HG02610 (cell line): ENCODE measurements at regions not wholly inside any gene's neighbourhood (a gene's known extent, or its start where the extent isn't known, plus 50 kb on each side); places are given as distances from the start of the nearest gene placed in this dataset.

Source experiments
- ATAC-seq: cut with Tn5 transposase; IDR thresholded peaks from one replicate; pipeline ENCODE4 v1.9.1; 2021; ENCODE audit warnings: mild to moderate bottlenecking, moderate library complexity; ENCODE audit not compliant: unreplicated experiment

DNA sequence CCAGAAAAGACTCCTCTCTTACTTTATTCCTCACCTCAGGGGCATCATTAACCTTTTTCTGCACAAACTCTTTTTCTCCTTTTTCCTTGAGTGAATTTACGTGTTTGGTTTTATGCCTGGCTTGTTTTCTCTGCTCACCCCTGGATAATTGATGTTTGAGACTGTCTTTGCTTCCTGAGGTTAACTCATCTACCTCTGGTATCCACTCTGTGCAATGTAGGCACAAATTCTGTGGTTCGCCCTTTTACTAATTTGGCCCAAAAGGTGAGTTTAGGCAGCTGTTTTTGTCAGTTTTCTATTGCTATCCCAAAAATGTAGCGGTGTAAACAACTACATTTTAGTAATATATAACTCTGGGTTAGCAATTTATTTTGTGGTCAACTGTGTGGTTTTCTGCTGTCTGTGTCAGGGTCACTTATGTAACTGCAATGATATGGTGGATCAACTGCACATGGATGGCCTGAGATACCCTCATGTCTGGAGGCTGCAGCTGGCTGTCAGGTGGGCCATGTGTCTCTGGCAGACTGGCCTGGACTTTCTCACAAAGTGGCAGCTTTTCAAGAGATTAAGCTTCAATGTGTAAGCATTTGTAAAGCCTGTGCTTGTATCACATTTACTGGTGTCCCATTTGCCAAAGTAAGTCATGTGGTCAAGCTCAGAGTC lies 329.7 kb downstream of the FSIP2 start:
- no peak for ATAC-seq

DNA sequence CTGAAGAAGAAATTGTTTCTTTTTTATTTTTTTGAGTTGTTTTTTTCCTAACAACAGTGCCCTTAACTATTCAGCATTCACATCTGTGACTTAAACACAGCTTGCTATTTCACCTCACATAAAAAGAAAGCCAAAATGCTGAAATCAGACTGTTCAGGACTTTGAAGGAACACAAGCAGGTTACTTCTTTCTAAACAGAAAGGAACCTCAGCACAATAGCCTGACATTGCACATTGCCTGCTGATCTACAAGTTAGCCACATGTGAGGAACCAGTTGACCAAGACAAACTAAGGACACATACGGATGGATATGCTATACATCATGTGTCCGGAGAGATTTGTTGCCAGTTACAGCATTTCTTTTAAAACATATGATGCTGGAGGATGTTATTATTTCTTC lies 331.1 kb downstream of the FSIP2 start:
- no peak for ATAC-seq

DNA sequence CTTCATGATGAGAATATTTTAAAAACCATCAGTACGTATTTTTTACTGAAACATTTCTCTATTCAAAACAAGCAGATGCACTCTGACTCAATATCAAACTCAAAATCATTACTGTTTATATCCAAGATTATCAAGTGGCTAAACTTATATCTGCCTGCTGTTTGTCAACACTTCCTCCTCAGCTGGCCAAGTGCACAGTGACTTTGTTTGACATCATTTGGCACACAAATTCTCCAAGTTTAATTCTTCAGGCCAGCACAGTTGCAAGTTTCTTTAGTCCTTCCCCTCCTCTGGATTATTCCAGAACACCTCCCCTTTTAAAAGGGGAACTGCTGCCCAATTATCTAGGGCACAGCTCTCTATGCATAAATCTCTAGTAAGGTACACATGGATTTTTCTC lies 346.6 kb downstream of the FSIP2 start:
- no peak for ATAC-seq

DNA sequence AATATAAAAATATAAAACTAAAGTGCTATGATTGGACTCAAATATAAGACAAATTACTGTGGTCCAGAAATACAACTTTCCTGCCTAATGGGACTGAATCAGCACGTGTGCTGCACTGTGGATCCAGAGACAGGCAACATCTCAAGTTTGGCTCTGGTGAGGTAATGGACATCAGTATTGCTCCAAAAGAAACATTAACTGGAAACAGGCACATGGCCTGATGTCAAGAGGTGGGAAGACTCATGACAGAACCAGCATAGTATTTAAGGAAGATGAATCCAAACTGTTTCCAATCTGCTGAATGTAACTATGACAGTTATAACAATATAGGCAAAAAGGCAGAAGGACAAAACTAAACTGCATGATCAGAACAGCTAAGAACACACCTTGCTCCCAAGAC lies 354.6 kb downstream of the FSIP2 start:
- ATAC-seq: no peak

DNA sequence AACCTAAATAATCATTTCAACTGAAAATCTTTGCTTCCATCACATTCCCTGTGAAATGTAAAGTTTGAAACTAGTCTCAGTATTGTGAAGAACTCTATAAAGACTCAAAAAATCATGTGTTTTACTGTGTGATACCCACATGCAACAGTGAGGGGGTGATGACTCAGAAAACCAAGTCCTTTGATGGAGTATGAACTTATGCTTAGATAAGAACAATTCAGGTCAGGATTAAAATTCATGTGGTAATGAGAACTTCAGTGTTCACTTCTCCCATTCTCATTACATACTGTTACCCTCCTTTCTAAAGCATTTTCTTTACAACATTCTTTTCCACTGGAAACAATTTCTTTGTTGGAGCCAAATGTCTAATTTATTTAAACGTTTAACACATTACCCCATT lies 360.2 kb downstream of the FSIP2 start:
- no peak for ATAC-seq

DNA sequence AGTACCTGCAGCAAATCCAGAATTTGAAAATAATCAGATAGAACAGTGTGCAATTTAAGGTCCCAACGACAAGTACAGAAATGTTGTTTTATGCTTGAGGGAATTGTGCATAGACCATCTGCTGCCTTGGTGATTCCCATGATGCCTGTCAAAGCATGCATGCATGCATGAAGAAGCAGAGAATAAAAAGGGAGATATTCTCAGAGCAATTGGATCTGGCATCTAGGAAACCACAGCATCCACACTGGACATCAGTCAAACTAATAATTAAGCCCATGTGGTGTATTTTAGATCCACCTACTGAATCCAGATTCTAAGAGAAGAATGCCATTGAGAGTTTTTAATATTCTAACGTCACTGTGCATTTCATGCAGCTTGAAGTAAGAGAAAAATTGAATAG lies 361.2 kb downstream of the FSIP2 start:
- ATAC-seq: no peak

DNA sequence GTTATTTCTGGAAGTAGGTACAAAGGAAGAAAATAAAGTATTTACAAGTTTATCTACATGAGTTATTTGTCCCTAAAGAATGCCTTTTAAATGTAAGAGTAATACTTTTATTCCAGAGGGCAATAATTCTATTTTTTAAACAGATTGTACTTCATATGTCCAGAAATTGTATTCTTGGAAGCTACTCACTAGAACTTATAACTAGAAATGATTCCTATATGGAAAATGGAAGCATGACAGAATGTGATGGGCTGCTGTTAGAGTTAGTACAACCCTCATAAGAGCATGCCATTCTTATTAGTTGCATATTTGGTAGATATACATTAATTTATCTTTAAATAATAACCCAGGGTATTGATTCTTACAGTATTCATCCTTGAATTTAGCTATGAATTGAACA lies 362.0 kb downstream of the FSIP2 start:
- no peak for ATAC-seq

DNA sequence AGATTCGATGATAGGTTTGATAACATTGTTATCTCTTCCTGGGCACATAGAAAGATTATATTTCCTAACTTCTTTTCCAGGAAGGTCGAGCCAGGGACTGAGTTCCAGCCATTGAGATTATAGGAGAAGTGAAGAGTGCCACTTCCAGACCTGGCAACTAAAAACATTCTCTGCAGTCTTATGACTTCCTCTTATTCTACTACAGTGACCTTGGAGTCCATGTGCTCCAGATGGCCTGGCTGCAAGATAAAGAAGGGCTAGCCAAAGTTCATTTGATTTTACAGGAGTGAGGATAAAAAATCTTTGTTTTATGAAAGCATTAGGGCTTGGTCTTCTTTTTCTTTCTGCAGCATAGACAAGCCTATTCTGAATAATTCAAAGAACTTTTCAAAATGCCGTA lies 363.0 kb downstream of the FSIP2 start:
- ATAC-seq: no peak

DNA sequence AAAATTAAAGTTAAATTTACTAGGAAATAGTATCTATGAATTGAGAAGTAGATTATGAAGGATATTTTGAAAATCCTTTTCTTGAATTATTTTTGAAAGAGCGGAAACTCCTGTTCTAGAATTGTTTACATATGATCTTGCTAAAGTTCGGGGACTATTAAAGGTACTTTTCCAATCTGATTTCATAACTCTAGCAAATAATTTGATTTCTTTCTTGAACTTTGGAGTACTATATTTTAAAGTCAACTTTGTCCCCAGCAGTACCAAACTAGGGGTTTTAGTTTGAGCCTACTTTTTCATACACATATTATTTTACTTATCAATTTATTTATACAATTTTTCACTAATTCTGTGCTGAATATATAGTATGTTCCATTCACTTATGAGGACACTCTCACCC lies 364.7 kb downstream of the FSIP2 start:
- no peak for ATAC-seq

DNA sequence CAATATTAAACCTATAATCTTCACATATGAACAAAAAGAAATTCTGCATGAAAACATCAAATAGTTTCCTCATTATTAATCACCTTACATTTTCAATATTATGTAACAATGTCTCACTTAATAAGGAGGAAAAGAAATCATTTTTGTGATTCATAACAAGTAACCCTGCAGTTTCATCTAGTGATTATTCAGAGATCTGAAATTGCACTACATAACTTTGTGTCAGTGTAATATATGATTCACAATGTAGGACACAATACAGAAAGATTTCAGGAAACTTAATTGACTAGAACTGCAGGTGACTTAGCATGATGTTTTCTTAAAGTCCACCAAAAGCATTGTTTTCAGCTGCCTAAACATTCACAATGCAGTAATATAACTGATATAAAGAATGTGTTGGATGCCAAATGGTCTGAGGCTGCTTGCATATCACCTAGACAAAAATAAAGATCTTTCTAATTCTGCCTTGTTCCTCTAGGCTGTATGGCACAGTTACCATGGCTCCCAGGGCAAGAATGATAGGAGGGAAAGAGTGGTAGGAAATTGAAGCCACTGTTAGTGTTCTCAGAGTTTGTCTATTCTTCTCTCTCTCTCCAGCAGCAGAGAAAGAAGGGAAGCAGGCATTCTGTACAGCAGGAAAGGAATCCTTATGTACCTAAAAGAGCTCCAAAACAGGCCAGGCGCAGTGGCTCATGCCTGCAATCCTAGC lies 366.6 kb downstream of the FSIP2 start:
- ATAC-seq: no peak

DNA sequence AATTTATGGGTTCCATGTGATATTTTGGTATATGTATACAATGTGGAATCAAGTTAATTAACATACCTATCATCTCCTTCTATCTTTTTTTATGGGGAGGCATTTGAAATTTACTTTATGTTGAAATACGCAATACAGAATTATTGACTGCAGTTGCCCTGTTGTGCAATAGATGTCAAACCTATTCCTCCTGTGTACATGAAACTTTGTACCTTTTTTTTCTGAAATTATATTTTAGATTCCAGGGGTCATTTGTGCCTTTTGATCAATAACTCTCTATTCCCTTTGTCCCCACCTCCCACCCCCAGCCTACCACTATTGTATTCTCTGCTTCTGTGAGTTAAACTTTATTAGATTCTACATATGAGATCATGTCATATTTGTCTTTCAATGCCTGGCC lies 369.9 kb downstream of the FSIP2 start:
- no peak for ATAC-seq

DNA sequence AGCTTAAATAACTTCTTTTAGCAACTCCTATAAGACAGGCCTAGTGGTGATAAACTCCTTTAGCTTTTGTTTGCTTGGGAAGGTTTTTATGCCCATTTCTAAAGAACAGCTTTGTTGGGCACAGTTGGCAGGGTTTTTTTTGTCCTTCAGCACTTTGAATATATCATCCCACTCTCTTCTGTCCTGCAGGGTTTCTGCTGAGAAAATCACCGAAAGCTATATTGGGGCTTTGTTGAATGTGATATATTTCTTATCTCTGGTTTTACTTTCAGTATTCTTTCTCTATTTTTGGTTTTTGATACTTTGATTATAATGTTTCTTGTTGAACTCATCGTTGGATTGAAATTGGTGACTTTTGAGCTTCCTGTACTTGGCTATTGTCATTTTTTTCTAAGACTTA lies 372.8 kb upstream of the ZC3H15 start:
- no peak for ATAC-seq

DNA sequence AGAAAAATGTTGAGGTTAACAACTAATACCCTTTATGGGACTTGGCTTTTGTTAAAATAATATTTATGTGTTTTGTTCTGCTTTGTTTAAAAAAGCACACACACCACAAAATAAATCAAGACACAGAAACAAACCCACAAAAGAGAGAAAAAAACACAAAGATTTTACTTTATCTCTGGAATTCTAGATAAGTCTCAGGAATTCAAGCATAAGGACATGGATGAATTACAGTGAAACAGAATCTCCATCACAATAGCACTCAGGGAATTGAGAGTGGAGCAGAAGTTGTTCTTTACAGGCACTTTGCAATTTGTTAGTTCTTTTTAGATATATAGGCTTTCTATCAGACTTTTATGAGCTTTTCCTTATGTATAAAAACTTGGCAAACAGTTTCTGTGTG lies 360.9 kb upstream of the ZC3H15 start:
- ATAC-seq: no peak

DNA sequence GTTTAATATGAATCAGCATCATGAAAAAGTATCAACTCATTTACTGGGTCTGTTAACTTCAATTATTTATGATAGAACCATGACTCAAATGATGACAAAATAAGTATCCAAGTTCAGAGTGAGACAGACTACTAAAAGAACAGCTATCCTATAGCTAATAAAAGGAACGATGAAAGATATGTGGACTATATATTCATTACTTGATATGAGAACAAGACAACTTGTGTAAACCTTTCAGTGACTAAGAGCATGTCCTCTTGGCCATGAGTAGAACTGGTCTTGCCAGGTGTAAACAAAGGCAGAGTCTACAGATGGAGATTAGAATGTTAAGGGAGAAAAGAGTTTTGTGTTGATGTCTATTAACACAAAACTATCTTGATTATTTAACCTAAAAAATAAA lies 360.4 kb upstream of the ZC3H15 start:
- no peak for ATAC-seq

DNA sequence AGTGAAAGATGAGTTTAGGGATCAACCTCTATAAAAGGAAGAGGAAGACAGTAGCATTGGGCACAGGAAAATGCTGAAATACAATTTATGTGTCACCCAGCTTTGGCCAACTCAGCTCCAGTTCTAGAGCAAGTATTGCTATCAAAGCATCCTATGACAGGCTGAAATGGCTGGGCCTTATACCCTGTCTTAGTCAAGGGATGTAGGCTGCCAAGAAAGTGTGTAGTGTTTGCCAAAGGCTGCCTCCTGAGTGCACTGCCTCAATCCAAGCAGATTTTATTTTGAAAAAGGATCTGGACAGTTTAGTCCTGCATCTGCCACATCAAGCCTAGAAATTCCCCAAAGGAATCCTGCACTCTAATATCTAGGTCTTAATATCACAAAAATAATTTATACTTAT lies 359.9 kb upstream of the ZC3H15 start:
- ATAC-seq: no peak

DNA sequence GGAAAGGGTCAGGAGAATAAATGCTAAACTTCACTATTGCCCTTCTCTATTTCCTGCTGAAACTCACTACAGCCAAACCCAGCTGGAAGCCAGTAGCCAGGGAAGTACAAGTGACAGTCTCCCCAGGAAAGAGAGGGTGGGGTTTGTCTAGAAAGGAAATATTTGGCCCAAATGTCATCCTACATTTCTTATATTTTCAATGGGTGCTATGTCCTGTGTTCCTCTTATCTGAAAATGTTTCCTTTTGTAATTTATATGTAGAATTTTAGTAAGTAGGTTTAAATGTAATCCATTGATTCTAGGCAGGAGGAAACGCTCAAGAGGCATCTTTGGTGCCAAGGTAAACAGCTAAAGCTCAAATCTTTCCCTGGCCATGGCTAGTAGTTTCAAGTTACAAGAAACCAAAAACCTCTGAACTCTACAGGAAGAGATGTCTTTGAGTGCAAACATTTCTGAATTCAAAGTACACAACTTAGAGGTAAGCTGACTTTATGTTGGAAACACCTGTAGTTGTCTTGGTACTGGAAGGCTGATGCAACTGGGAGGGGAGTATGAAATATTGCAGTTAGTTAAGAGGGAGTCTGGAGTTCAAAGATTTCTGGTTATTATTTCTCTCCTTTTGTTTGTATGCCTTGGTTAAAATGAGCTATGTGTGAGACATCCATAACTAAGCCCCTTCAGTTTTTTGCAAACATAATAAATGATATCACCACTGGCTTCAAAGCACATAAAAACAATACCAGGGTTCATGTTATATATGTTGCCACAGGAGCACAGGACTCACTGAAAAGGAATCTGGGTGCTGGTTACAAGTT lies 356.1 kb upstream of the ZC3H15 start:
- ATAC-seq: no peak

DNA sequence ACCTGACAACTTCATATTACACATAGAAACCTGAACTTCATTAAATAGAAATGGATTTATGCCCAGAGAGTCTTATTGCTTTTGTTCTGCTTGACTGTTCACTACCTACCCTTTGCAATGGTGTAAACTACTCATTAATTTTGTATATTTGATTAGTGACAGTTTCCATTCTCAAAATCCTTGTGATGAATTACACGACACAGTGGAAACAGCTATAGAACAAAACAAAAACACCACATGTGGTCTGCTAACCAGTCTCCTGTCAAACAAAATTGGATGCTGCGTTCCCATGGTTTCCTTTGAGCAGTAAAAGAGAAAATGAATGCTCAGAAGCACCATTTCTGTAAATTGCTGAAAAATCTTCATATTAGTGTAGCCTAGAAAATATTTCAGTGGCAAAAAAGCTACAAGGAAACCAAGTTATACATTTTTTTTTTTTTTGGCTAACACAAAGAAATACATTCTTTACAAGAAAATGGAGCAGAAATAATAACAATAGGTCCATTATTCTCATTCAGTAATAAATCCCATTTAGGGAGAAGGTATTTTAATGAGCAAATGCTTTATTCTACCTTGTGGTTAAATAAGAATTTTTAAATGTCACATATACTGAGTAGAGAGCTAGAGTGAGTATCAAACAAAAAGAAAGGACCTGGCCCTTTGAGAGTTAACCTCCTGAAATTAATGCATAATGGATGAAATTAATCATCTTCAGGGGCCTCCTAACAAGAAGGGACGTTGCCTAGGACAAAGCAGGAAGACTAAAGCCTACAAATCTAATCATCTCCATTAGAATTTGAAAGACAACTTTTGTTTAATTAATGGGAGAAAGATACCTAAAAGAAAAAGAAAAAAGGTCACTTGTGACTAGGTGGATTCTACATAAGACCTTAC lies 355.1 kb upstream of the ZC3H15 start:
- ATAC-seq: no peak

DNA sequence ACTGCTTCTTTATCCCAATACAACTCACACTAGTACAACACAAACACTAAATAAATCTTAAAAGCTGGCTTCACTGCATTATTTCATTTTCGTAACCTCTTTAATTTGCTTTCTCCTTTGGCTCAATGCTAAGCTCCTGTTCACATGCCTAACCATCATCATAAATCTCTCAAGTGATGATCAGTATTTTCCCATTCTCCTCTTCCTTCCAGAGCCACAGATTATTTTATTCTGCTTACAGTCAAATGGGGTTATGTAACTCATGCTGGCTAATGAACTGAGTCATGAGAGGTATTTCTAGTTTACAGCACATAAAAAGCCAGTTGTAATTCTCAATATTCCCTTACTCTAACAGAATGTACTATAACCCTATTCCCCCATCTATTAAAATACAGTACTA lies 350.4 kb upstream of the ZC3H15 start:
- ATAC-seq: no peak

DNA sequence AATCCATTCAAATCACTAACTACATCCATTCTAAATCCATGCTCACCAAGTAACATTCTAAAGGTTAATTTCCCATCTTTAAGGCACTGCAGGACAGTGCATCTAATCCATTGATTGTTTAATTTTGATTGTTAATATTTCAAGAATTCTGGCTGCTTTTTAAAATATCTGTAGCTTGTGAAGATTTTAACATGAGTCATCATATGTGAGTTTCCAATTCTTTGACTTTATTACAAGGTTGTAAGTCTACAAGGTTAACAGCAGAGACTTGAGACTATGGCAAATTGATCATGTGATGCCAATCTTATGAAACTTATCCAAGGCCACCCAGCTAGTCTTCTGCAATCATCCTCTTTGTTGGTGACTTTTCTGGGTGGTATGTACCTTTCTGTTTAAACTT lies 349.2 kb upstream of the ZC3H15 start:
- ATAC-seq: no peak

DNA sequence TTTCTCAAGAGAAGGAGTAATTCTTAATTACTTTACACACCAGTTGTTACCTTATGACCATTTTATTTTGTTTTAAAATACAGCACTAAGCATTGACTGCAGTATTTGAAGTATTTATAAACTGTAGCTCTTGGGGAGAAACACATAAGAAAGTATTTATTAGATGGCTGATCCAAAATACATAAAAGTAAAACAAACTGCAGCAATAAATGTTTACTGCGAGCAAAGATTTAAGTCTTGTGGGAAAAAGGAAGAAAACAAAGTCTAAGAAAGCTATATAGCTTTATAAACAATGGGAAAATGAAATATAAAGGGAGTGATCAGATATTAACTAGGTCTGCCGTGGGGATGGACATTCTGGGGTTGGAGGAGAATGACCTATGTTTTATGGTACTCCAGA lies 347.2 kb upstream of the ZC3H15 start:
- ATAC-seq: no peak

DNA sequence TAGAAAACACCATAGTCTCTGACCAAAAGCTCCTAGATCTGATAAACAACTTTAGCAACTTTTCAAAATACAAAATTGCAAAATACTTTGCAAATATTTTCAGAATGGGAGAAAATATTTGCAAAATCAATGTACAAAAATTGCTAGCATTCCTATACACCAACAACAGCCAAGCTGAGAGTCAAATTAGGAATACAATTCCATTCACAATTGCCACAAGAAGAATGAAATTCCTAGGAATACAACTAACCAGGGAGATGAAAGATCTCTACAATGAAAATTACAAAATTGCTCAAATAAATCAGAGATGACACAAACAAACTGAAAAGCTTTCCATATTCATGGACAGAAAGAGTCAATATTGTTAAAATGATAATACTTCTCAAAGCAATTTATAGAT lies 327.0 kb upstream of the ZC3H15 start:
- no peak for ATAC-seq
